H9 (cell line): ENCODE measurements at regions not wholly inside any gene's neighbourhood (a gene's known extent, or its start where the extent isn't known, plus 50 kb on each side); places are given as distances from the start of the nearest gene placed in this dataset.
A peak's percentile ranks its signal among the peaks of the same experiment; 100 is the strongest.

Source experiments
- DNase-seq: peaks from one replicate; pipeline ENCODE4 v3.0.0-alpha.2; 2017
- H2AFZ ChIP-seq: one replicate; pipeline ENCODE4 v1.6.1; 2013; ENCODE audit warnings: mild to moderate bottlenecking, low read length, control low read depth, moderate library complexity
- H2AK5ac ChIP-seq: 2 replicates; pipeline ENCODE4 v1.6.1; 2013; ENCODE audit warnings: low read length, control low read depth, mixed read lengths; ENCODE audit not compliant: insufficient read length
- H2BK120ac ChIP-seq: one replicate; pipeline ENCODE4 v1.6.1; 2013; ENCODE audit warnings: low read depth, mild to moderate bottlenecking, low read length, control low read depth, inconsistent platforms; ENCODE audit not compliant: poor library complexity, severe bottlenecking
- H2BK12ac ChIP-seq: 2 replicates; pipeline ENCODE4 v1.6.1; 2013; ENCODE audit warnings: low read length, control low read depth, mixed read lengths, low read depth; ENCODE audit not compliant: insufficient read length
- H2BK15ac ChIP-seq: 2 replicates; pipeline ENCODE4 v1.6.1; 2013; ENCODE audit warnings: low read depth, low read length, control low read depth
- H2BK20ac ChIP-seq: one replicate; pipeline ENCODE4 v1.6.1; 2013; ENCODE audit warnings: low read depth, mild to moderate bottlenecking, low read length, control low read depth, inconsistent platforms; ENCODE audit not compliant: poor library complexity, severe bottlenecking
- H2BK5ac ChIP-seq: 2 replicates; pipeline ENCODE4 v1.6.1; 2013; ENCODE audit warnings: low read length, control low read depth, mixed read lengths; ENCODE audit not compliant: insufficient read length
- H3K14ac ChIP-seq: 2 replicates; pipeline ENCODE4 v1.6.1; 2013; ENCODE audit warnings: low read length, control low read depth; ENCODE audit not compliant: insufficient read depth
- H3K18ac ChIP-seq: 2 replicates; pipeline ENCODE4 v1.6.1; 2013; ENCODE audit warnings: low read depth, mild to moderate bottlenecking, mixed read lengths, low read length, control low read depth; ENCODE audit not compliant: insufficient read length
- H3K23ac ChIP-seq: 2 replicates; pipeline ENCODE4 v1.6.1; 2013; ENCODE audit warnings: low read length, control low read depth, mixed read lengths, low read depth; ENCODE audit not compliant: insufficient read length
- H3K23me2 ChIP-seq: 2 replicates; pipeline ENCODE4 v1.6.1; 2013; ENCODE audit warnings: low read depth, mild to moderate bottlenecking, mixed read lengths, low read length, control low read depth; ENCODE audit not compliant: insufficient read length, poor library complexity, severe bottlenecking
- H3K27ac ChIP-seq: 2 replicates; pipeline ENCODE4 v1.5.1; 2013; ENCODE audit warnings: low read length, control low read depth, mixed read lengths, low read depth; ENCODE audit not compliant: insufficient read length
- H3K27me3 ChIP-seq: 2 replicates; pipeline ENCODE4 v1.6.1; 2013; ENCODE audit warnings: low read length, control low read depth, inconsistent platforms; ENCODE audit not compliant: insufficient read depth
- H3K4ac ChIP-seq: 2 replicates; pipeline ENCODE4 v1.6.1; 2013; ENCODE audit warnings: low read depth, mild to moderate bottlenecking, control low read depth, inconsistent platforms, low read length, moderate library complexity
- H3K4me1 ChIP-seq: 2 replicates; pipeline ENCODE4 v1.6.1; 2013; ENCODE audit warnings: low read length, control low read depth, inconsistent platforms; ENCODE audit not compliant: insufficient read depth
- H3K4me2 ChIP-seq: 2 replicates; pipeline ENCODE4 v1.6.1; 2013; ENCODE audit warnings: low read length, control low read depth, mixed read lengths; ENCODE audit not compliant: insufficient read length, insufficient read depth
- H3K56ac ChIP-seq: 2 replicates; pipeline ENCODE4 v1.6.1; 2013; ENCODE audit warnings: low read depth, mild to moderate bottlenecking, mixed read lengths, low read length, control low read depth; ENCODE audit not compliant: insufficient read length
- H3K79me1 ChIP-seq: 2 replicates; pipeline ENCODE4 v1.6.1; 2013; ENCODE audit warnings: low read depth, mild to moderate bottlenecking, moderate library complexity, low read length, control low read depth, inconsistent platforms; ENCODE audit not compliant: insufficient read depth, poor library complexity, severe bottlenecking
- H3K79me2 ChIP-seq: 2 replicates; pipeline ENCODE4 v1.6.1; 2013; ENCODE audit warnings: low read length, control low read depth, inconsistent platforms; ENCODE audit not compliant: insufficient read depth
- H3K9ac ChIP-seq: 2 replicates; pipeline ENCODE4 v1.6.1; 2013; ENCODE audit warnings: low read length, control low read depth, mixed read lengths; ENCODE audit not compliant: insufficient read length; ENCODE audit errors: extremely low read depth
- H3K9me3 ChIP-seq: one replicate; pipeline ENCODE4 v1.6.1; 2013; ENCODE audit warnings: low read depth, low read length, inconsistent platforms; ENCODE audit not compliant: control insufficient read depth
- H3T11ph ChIP-seq: one replicate; pipeline ENCODE4 v1.6.1; 2013; ENCODE audit warnings: mild to moderate bottlenecking, low read length, control low read depth, inconsistent platforms
- H4K20me1 ChIP-seq: one replicate; pipeline ENCODE4 v1.6.1; 2013; ENCODE audit not compliant: control insufficient read depth, insufficient read length, insufficient read depth
- H4K5ac ChIP-seq: 2 replicates; pipeline ENCODE4 v1.6.1; 2013; ENCODE audit warnings: low read depth, mild to moderate bottlenecking, mixed read lengths, low read length, control low read depth; ENCODE audit not compliant: insufficient read length
- H4K8ac ChIP-seq: replicated peaks from 2 replicates; pipeline ENCODE4 v1.6.1; 2013; ENCODE audit warnings: low read length, control low read depth, mixed read lengths, low read depth; ENCODE audit not compliant: insufficient read length
- H4K91ac ChIP-seq: 2 replicates; pipeline ENCODE4 v1.6.1; 2013; ENCODE audit warnings: low read depth, mild to moderate bottlenecking, moderate library complexity, mixed read lengths, low read length, control low read depth; ENCODE audit not compliant: insufficient read length
- H3K27ac Mint-ChIP-seq, 3 experiments: 2 replicates in 2 of 3; 3 replicates in 1 of 3; pipeline ENCODE4 v1.8.0; 2020 to 2021; ENCODE audit warnings: mixed read lengths in 3 of 3, mild to moderate bottlenecking in 1 of 3, moderate library complexity in 1 of 3
- H3K27me3 Mint-ChIP-seq: 2 replicates; pipeline ENCODE4 v1.8.0; 2021; ENCODE audit warnings: low read depth, mild to moderate bottlenecking, moderate library complexity, mixed read lengths
- H3K36me3 Mint-ChIP-seq, 3 experiments: 2 replicates in 2 of 3; 3 replicates in 1 of 3; pipeline ENCODE4 v1.8.0; 2020 to 2021; ENCODE audit warnings: low read depth in 3 of 3, mixed read lengths in 3 of 3; ENCODE audit not compliant: insufficient read depth in 1 of 3
- H3K4me1 Mint-ChIP-seq, 2 experiments: 2 replicates each; pipeline ENCODE4 v1.8.0; 2020; ENCODE audit warnings: mixed read lengths in 2 of 2
- H3K4me3 Mint-ChIP-seq, 2 experiments: 2 replicates in 1 of 2; 3 replicates in 1 of 2; pipeline ENCODE4 v1.8.0; 2020 to 2021; ENCODE audit warnings: mild to moderate bottlenecking in 2 of 2, mixed read lengths in 2 of 2, moderate library complexity in 1 of 2
- H3K9me3 Mint-ChIP-seq, 2 experiments: 2 replicates in 1 of 2; 3 replicates in 1 of 2; pipeline ENCODE4 v1.8.0; 2020; ENCODE audit warnings: mild to moderate bottlenecking in 2 of 2, mixed read lengths in 2 of 2, moderate library complexity in 1 of 2
- WGBS: extraction: QIAGEN DNeasy Blood & Tissue Kit; methylation state at CpG from one replicate; pipeline ENCODE4 v1.1.7; 2013; ENCODE audit warnings: missing lambda C conversion rate, low lambda C conversion rate, mixed read lengths; ENCODE audit not compliant: insufficient read length; ENCODE audit errors: extremely low coverage; 5-methylcytosine and 5-hydroxymethylcytosine counted together
- TF ChIP-seq, protein P1 (sequence below): fragments of 200-600 bp; sonication (generic); conservative IDR thresholded peaks from 3 replicates; pipeline ENCODE4 v1.8.0; 2021; ENCODE audit warnings: antibody characterized with exemption, mild to moderate bottlenecking

- no peak overlapping the region for H2BK12ac ChIP-seq
- no CpG with 5 or more reads among the region's 6 CpGs for WGBS
- H4K8ac ChIP-seq, result no peak overlapping the region
- H3K4me2 ChIP-seq, result no peak overlapping the region
- no peak overlapping the region for H2BK5ac ChIP-seq
- no peak overlapping the region for H4K91ac ChIP-seq
- no peaks in the 10 kb centered on the region for H3K4me1 ChIP-seq
- no peak overlapping the region for H4K5ac ChIP-seq
- no peak overlapping the region for H3K9ac ChIP-seq
- H3K27ac ChIP-seq, result no peak overlapping the region
- H3K56ac ChIP-seq, result no peak overlapping the region
- Mint-ChIP-seq H3K36me3 (no peaks in the 10 kb centered on the region), H3K9me3 (no peaks in the 10 kb centered on the region; a peak in 1 of 5 replicates), H3K27ac (no peak overlapping the region), H3K27me3 (no peaks in the 10 kb centered on the region; the same call in 1 of the 2 replicates), H3K4me3 (no peak overlapping the region), H3K4me1 (no peaks in the 10 kb centered on the region; a peak in 1 of 4 replicates)
- no peak overlapping the region for H2BK120ac ChIP-seq
- H3K27me3 ChIP-seq, result no peaks in the 10 kb centered on the region
- no peaks in the 10 kb centered on the region for H3K9me3 ChIP-seq
- no peak overlapping the region for H2BK15ac ChIP-seq
- no peak overlapping the region for H3K14ac ChIP-seq
- no peaks in the 10 kb centered on the region for H4K20me1 ChIP-seq
- no peak overlapping the region for H3T11ph ChIP-seq
- no peak overlapping the region for H3K18ac ChIP-seq
- H3K23me2 ChIP-seq, result no peaks in the 10 kb centered on the region
- TF ChIP-seq, protein P1, sequence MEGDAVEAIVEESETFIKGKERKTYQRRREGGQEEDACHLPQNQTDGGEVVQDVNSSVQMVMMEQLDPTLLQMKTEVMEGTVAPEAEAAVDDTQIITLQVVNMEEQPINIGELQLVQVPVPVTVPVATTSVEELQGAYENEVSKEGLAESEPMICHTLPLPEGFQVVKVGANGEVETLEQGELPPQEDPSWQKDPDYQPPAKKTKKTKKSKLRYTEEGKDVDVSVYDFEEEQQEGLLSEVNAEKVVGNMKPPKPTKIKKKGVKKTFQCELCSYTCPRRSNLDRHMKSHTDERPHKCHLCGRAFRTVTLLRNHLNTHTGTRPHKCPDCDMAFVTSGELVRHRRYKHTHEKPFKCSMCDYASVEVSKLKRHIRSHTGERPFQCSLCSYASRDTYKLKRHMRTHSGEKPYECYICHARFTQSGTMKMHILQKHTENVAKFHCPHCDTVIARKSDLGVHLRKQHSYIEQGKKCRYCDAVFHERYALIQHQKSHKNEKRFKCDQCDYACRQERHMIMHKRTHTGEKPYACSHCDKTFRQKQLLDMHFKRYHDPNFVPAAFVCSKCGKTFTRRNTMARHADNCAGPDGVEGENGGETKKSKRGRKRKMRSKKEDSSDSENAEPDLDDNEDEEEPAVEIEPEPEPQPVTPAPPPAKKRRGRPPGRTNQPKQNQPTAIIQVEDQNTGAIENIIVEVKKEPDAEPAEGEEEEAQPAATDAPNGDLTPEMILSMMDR, result peak; percentile 71; the same call in 2 of the 3 replicates
- no peak overlapping the region for H2AK5ac ChIP-seq
- H3K79me2 ChIP-seq, result no peaks in the 10 kb centered on the region
- no peak for DNase-seq
- no peak overlapping the region for H3K23ac ChIP-seq
- H2AFZ ChIP-seq, result no peak overlapping the region
- no peak overlapping the region for H2BK20ac ChIP-seq
- H3K4ac ChIP-seq, result no peak overlapping the region
- no peaks in the 10 kb centered on the region for H3K79me1 ChIP-seq
Measured at GRCh38 chr4:156677131-156677531, 294.5 kb downstream of the PDGFC start.
